KOPT-K1 (cell line): ENCODE measurements at regions not wholly inside any gene's neighbourhood (a gene's known extent, or its start where the extent isn't known, plus 50 kb on each side); places are given as distances from the start of the nearest gene placed in this dataset.

Source experiments
- H3K27ac ChIP-seq: fragments of 200-600 bp; sonication (generic); 2 replicates; pipeline ENCODE4 v1.5.1; 2016; ENCODE audit warnings: antibody characterized with exemption, mild to moderate bottlenecking, low read depth, low read length; ENCODE audit not compliant: poor library complexity, severe bottlenecking
- H3K36me3 ChIP-seq: fragments of 200-600 bp; sonication (generic); 2 replicates; pipeline ENCODE4 v1.5.1; 2017; ENCODE audit warnings: antibody characterized with exemption, mild to moderate bottlenecking, low read length, moderate library complexity; ENCODE audit not compliant: insufficient read depth
- H3K9me3 ChIP-seq: fragments of 200-600 bp; sonication (generic); 2 replicates; pipeline ENCODE4 v1.5.1; 2017; ENCODE audit warnings: antibody characterized with exemption, low read length, mild to moderate bottlenecking; ENCODE audit not compliant: insufficient read depth, poor library complexity, severe bottlenecking

DNA sequence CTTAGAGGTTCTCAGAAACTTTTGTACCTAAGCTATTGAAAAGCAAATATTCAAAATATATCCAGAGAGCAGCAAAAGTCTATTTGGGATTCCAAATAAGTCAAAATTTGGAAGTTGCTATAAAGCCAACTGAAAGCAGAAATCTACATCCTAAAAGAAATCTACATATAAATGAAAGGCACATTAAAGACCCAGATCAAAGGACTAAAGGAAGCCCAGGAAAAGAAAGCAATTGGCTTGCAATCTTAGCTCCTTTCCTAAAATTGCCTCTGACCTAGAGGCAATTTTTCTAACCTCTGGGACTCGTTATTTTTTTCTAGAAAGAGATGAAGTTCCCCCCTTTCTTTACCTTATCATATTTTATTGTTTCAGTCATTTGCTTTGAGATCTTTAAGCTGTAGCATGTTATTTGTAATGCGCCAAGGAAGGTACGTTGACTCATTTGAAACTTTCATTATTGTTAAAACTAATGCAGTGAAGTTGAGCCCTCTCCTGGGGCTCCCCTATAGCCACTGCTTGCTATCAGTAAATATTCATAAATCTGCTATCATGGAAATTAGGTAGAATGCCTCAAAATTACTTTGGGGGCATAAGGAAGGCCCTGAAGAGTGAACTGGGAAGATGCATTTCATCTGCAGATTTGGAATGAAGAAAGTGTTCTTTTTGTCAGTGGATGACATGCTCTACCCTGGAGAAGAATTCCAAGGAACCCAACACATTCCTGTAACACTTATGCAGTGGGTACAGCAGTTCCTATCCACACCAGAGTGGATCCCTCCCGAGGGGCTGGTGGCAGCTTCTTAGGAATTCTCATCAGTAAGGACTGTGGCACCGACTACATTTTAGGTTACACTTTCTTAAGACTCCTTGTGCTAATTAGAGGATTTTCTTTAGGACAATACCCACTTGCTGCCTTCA lies 177.8 kb upstream of the IGFBP7 start:
- no peak overlapping the region for H3K27ac ChIP-seq
- no peaks in the 10 kb centered on the region for H3K9me3 ChIP-seq
- H3K36me3 ChIP-seq = no peaks in the 10 kb centered on the region

DNA sequence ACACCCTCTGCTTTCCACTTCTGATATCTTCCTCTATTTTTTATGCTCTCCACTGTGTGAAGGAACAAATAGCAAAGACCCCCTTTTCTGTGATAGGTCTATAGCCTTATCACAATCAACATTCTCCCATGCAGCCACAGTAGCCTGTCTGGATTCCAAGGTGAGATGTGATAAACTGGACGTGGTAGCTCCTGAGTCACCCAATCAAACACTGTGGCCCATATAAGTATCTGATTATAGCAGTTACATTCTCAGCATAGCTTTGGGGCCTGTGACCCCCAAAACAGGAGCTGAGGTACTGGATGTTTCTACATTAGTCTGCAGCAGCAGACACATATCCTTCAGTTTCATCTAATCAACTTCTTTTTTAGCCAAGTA lies 172.7 kb upstream of the IGFBP7 start:
- Histone ChIP-seq H3K27ac (no peak overlapping the region), H3K36me3 (no peaks in the 10 kb centered on the region), H3K9me3 (no peaks in the 10 kb centered on the region)

DNA sequence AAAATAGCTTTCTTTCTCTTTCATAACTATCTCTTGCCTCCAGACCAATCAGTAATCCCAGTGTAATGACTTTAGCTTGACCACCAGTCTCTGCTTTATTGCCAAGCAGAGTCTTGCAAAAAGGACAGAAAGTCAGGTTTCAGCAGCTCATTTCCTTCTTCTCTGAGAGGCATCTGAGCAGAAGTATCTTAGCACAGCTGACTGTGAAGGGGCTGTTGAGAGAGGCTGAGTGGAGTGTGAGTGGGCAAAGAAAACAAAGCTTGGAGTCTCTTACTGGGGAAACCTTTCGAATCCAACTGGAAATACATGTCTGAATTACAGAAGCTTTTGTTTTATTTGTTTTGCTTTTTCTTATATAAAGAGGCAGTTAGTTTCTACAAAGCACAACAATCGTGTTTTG lies 170.3 kb upstream of the IGFBP7 start:
- no peak overlapping the region for H3K27ac ChIP-seq
- no peaks in the 10 kb centered on the region for H3K9me3 ChIP-seq
- H3K36me3 ChIP-seq = no peaks in the 10 kb centered on the region

DNA sequence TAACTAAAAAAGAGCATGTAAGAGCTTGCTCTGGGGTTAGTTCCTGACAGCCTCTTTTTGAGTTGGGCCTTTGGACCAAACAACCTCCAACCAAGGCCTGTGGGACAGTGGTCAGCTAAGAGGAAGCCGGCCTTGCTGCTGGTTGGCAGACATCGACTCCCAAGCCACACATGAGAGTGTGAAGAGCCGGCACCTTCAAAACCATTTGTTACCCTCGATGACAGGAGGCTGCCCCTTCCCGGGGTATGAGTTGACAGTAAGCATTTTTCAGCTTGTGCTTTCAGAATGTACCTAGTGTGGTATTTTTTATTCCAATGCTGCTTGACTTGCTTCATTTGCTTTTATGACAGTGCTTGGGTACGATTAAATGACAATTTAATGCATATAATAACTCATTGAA lies 168.6 kb upstream of the IGFBP7 start:
- Histone ChIP-seq H3K27ac (no peak overlapping the region), H3K9me3 (no peaks in the 10 kb centered on the region), H3K36me3 (no peaks in the 10 kb centered on the region)

DNA sequence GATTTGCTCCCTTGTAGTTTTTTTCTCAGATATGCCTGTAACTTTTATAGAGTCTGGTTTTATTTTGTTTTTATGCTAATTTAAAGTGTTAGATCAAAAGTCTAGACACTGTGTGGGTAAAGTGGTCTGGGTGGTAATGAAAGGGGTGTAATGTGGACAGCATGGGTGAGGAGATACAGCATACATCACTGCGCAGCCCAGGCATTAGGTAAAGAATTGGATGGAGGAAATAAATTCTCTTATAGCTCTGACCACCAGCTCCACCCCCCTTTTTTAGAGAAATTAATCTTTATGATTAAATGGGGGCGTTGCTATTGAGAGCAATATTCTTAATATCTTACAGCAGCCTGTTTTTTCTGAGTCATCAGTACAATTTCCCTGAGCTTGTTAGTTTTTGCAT lies 163.9 kb upstream of the IGFBP7 start:
- Histone ChIP-seq H3K9me3 (no peaks in the 10 kb centered on the region), H3K36me3 (no peaks in the 10 kb centered on the region)

DNA sequence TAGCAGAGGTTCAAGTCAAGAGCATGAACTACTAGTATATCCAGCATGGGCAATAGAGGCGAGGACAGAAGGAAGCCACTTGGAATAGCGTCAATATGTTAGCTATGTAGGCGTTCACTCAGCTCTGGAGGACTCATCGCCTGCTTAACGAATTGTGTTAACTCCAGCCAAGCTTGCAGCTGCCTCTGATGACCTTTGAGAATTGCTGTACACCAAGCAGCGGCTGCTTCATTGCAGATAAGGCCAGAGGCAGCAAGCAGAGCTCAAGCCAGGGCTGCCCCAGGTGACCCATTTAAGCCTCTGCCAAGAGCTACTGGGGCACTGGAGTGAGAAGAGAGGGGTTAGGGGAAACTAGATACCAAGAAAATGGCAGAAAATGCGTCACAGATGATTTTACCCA lies 160.2 kb upstream of the IGFBP7 start:
- Histone ChIP-seq H3K36me3 (no peaks in the 10 kb centered on the region), H3K27ac (no peak overlapping the region), H3K9me3 (no peaks in the 10 kb centered on the region)

More for the DNA sequence above, 163.9 kb upstream of the IGFBP7 start:
- H3K27ac ChIP-seq = no peak overlapping the region

DNA sequence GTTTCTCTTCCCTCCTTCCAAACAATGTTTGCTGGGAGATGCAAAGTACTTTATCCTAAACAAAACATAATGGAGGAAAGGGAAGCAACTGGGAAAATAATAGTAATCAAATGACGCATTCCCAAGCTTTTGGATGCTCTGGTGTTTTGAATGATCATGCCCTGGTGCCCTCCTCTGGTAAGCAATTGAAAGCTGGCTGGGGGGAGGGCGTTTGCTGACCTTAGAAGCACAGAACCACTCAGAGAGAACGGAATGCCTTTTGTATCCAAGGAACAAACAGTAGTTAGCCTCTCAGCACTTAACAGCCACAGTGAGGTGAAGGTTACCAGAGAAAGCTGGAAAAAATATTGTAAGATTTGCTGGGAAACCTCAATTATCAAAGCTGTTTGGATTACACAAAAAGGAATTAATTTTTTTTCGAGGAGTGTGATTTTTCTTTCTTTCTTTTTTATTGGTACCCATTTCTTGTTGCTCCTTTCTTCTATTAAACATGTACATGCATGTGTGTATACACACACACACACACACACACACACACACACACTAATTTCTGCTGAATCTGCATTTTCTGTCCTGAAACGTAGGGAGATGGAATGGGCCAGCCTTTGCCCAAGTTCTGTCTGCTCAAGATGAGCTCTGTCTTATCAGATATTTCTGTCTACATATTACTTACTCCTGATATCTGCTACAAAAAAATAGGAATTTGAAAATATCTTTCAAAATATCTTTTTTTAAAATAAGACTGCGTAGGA lies 155.8 kb upstream of the IGFBP7 start:
- Histone ChIP-seq H3K9me3 (no peaks in the 10 kb centered on the region), H3K36me3 (no peaks in the 10 kb centered on the region), H3K27ac (no peak overlapping the region)

DNA sequence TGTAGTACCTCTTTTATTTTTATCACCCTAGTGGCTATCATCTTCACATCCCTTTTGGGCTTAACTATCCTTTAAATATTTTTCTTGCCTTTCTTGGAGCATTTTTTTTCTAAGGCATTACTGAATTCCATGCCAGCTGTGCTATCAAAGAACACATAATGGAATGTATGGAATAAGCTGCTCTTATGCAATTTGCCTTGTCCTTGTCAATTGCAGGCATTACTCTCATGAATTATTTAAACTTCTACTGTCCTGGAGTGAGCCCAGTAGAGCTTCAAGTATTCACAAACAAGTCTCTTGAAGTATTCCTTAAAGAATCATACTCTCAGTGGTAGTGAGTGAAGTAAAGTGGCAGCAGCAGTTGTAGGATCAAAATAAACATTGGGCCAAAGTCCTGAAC lies 144.6 kb upstream of the IGFBP7 start:
- Histone ChIP-seq H3K27ac (no peak overlapping the region), H3K36me3 (no peaks in the 10 kb centered on the region), H3K9me3 (no peaks in the 10 kb centered on the region)

DNA sequence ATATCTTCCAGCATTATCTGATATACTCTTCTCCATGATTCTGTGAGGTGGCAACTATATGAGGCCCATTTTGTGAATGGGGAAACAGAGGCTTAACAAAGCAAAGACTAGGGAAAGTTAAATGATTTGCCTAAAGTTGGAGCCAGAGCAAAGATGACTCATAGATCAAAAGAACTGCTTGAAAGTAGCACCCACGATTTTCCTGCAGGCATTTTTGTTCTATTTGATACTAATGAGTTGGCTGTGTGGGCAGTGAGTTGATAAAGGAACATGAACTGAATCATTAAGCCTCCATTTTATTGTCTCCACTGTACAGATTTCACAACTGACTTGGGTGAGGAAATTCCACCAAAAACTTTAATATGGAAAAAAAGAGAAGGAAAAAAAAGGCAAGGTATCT lies 138.9 kb upstream of the IGFBP7 start:
- Histone ChIP-seq H3K36me3 (no peaks in the 10 kb centered on the region), H3K27ac (no peak overlapping the region), H3K9me3 (no peaks in the 10 kb centered on the region)

DNA sequence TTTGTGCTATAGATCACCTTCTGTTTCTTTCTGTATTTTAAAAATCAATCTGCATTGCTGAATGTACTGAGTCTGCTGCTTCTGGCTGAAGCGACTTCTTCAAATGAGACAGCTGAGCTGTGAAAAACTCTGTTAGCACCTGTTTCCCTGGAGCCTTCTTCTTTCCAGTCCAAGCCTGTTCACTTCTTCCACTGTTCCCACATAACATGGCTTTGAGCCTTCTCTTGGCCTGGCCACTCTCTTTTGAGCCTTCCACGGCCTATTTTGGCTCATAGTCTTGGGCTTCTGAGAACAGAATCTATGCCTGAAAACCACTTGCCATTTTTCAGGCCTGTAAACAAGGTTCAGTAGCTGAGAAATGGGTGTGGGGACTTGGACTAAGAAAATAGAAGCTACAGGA lies 132.9 kb upstream of the IGFBP7 start:
- Histone ChIP-seq H3K9me3 (no peaks in the 10 kb centered on the region), H3K27ac (no peak overlapping the region), H3K36me3 (no peaks in the 10 kb centered on the region)

DNA sequence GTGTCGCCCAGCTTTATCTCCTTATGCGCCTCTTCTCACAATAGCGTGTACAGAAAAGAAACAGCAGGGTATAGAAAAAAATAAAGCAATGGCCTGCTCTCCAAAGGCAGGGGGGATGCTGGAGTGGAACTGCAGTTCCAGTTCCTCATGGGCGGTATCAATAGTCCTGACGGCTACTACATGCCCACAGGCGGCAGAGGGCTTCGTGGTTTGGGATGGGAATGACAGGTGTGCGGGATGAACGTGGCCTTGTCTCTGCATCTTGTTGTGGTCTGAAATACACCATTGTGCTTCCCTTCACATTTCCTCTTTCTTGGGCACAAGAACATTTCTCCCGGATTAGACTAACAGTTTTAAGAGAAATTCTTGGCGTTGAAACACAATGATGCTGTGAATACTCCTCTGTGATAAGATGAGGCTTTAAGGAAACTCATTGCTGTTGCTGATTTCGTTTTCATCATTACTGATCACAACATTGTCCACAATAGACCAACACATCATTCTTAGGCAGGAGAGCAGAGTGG lies 124.1 kb upstream of the IGFBP7 start:
- Histone ChIP-seq H3K9me3 (no peaks in the 10 kb centered on the region), H3K36me3 (no peaks in the 10 kb centered on the region), H3K27ac (no peak overlapping the region)

DNA sequence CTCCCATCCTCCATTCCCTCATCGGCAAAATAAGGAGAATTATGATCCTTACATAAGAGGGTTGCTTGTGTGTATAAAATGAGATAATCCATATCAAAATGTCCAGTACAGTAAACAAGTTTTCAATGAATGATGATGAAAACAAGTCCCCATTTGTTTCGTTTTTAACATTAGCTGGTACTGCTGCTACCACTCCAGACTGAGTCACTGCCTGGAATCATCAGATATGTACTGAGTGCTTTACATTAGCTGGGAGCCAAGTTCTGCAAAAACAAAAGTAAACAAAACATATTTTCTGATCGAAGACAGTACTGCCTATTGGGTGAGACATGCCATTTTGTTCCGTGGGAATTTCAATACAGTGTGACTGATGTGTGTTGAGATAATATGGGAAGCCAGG lies 123.2 kb upstream of the IGFBP7 start:
- H3K36me3 ChIP-seq = no peaks in the 10 kb centered on the region
- H3K9me3 ChIP-seq = no peaks in the 10 kb centered on the region
- no peak overlapping the region for H3K27ac ChIP-seq

DNA sequence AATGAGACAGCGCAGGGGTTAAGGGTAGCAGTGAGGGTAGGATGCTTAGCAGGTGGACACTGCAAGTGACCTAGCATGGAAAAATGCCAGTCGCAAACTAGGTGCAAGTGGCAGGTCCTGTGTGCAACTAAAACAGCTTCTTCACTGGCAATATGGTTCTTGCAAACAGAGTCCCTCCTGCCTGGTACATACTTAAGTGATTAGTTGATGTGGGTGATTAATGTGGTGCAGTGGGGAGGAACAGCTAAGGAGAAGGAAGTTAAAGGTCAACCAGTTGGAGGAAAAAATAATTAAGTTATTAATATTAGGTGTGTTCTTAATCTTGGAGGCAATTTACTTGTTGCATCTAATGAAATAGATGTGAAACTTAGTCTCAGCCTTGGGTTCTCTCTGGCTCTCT lies 121.6 kb upstream of the IGFBP7 start:
- Histone ChIP-seq H3K27ac (no peak overlapping the region), H3K36me3 (no peaks in the 10 kb centered on the region), H3K9me3 (no peaks in the 10 kb centered on the region)

DNA sequence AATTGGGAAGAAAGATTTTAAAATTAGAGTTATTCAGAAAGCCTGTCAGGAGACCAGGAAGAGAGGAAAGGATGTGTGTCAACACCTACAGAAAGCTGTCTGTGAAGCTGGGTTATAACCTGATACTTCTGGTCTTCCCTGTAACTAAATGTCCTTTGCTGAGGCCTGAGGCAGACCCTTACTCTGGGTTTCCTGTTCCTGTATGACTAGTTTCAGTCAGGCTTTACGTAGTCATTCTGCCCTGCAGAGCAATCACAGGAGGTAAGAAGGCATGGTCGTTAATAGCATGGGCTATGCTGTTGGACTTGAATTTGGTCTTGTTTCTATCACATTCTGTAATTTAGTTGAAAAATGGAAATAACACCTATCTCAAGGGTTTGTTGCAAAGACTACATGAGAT lies 110.5 kb upstream of the IGFBP7 start:
- no peak overlapping the region for H3K27ac ChIP-seq
- H3K36me3 ChIP-seq = no peaks in the 10 kb centered on the region
- no peaks in the 10 kb centered on the region for H3K9me3 ChIP-seq

DNA sequence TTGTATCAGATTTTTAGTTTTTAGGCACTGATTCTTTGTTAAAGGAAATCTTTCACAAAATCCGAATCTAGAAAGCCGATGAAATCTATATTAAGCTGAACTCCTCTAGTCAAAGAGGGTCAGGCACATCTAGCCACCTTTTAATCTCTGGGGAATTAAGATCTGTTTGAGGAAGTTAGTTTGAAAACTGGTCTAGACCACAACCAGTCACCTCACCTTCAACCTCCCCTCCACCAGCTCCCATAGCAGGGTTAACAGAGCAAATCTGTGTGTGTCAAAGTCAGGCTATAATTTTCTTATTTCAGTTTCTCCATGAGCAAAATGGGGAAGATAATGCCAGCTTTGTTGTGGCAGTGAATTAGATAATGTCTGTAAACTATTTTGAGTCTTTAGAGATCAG lies 110.0 kb upstream of the IGFBP7 start:
- Histone ChIP-seq H3K27ac (no peak overlapping the region), H3K36me3 (no peaks in the 10 kb centered on the region), H3K9me3 (no peaks in the 10 kb centered on the region)
